ENCODE measurements at regions not wholly inside any gene's neighbourhood (a gene's known extent, or its start where the extent isn't known, plus 50 kb on each side); places are given as distances from the start of the nearest gene placed in this dataset.
"Not testable (repeated sequence)": the region's sequence is repeated elsewhere in the genome, so short reads cannot be mapped to it uniquely, and the experiment has no call there.

DNA sequence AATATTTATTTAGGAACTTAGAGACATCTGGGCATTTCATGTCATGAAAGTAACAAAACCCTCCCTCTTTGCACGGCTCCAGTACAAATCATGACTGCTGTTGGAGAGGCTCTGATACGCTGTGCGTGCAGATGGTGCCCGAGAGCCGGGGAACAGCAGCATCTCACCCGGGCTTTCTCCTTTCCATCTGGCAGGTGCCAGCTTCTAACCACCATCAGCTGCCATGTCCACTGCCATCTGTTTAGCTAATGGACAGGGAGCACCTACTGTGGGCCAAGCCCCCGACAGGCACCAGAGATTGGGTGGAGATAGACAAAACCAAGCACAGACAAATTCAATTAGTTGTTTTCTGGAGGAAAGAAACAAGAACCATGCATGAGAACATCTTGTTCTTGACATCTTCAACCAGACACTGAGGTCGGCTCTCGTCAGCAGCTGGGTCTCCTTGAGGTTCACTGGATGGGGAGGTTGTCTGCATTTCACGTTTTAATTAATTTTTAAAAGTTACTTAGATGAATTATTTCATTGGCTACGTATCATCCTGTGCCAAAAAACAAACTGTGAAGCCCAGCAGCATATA is 323.7 kb downstream of the THBS2 start:
- no peak for DNase-seq

DNA sequence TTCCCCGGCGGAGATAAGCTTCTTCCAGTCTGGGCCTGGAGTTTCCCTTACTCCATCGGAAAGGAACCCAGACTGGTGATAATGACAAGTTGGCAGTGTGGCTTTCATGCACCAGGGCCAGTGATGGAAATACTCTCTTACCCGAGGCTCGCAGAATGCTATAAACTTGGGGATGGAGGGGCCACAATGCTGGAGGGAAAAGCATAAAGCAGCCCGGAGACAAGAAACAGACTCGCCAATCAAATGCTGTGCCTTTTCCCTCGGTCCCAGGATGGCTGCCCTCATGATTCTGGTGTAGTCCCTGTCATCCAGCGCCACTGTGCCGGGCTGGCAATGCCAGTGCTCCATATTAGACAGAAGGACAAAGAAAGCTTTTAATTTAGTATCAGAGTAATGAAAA is 325.6 kb downstream of the THBS2 start:
- DNase-seq, result no peak

DNA sequence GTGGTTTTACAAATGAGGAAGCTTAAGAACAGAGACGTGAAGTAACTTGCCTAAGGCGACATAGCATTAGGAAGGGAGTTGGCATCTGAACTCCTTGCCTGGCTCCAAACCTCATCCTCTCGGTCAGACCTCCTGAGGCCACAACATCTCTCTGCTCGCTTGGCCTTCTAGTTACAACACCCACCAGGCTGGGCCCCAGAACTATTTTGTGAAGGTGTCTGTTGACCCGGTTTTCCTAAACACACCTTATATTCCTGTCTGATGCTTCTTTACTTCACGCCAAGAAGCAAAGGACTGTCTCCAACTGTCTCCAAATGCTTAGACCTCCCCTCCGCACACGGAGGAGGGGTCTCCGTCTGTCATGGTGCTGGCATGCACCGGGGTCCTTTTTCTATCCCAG is 326.6 kb downstream of the THBS2 start:
- DNase-seq, result no peak

DNA sequence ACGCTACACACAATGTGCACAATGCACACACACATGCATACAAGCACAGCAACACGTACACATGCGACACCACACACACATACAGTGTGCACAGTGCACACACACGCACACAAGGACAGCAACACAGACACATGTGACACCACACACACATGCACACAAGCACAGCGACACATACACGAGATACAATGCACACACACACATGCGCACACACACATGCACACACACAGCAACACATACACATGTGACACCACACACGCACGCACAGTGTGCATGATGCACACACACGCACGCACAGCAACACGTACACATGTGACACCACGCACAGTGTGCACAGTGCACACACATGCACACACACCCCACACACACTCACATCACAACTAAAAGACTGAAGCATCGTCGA is 327.3 kb downstream of the THBS2 start:
- DNase-seq, result no peak

DNA sequence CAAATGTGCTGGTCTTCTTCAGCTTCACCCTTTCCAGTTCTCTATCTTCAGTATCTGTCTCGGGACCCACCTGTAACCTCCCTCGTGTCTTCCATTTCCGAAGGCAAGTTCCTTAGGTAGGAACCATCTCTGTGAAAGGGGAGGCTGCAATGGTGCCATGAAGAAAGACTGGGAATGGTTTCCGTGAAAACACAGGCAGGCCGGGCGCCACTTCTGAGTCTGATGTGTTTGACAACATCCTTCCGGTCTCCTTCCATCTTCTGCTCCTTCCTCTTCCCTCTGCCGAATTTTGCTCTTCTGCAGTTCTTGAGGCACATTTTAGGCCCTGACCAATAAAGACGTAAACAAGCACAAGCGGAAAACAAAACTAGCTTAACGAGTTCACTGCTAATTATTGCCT is 328.0 kb downstream of the THBS2 start:
- DNase-seq, result no peak

DNA sequence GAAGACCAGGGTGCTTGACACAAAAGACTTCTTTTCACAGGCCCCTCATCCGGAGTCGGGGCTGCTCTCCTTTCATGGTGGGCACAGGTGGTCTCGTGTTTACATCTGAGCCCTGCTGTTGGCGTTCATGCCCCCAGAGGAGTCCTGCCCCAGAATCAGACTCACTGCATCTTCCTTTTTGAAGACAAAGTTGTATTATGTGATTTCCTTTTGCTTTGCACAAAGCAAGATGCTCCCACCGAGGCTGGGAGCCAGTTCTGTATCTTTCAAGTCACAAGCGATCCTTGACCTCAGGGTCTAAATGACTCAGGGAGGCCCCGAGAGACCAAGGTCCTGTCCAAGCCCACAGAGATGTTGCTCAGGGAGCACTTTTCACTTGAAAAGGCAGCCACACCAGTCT is 330.5 kb downstream of the THBS2 start:
- no peak for DNase-seq

DNA sequence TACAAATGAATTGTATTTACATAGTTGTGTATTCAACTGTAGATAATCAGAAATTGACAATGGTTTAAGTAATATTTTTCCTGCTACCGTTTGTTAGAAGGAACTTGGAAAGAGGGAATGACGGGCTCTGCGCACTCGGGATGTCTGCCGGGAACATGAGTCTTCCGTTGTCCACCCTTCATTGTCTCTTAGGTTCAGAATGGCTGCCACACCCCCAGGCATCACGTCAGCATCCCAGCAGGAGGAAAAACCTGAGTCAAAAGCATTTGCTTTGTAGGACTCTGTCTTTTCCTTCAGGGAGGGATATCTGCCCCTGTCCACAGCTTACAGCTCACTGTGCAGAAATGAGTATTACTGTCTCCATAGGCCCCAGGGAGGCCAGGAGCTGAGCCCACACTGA is 331.2 kb downstream of the THBS2 start:
- DNase-seq, result no peak

DNA sequence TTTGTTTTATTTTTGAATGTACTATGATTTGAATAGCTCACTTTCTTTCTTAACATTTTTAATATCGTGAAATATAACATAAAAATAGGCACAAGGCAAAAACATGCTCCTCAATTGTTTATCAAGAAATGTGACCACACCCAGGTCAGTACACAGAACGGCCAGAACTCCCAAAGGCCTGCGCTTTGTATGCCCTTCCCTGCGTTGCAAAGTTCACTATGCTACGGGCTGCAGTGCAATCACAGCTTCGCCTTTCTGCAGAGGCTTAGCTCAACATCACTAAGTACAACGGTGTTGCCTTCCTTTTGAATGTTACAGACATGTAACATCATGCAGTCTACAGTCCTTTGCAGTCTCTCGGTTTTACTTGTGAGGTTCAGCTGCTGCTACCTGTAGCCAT is 333.4 kb downstream of the THBS2 start:
- DNase-seq, result no peak

DNA sequence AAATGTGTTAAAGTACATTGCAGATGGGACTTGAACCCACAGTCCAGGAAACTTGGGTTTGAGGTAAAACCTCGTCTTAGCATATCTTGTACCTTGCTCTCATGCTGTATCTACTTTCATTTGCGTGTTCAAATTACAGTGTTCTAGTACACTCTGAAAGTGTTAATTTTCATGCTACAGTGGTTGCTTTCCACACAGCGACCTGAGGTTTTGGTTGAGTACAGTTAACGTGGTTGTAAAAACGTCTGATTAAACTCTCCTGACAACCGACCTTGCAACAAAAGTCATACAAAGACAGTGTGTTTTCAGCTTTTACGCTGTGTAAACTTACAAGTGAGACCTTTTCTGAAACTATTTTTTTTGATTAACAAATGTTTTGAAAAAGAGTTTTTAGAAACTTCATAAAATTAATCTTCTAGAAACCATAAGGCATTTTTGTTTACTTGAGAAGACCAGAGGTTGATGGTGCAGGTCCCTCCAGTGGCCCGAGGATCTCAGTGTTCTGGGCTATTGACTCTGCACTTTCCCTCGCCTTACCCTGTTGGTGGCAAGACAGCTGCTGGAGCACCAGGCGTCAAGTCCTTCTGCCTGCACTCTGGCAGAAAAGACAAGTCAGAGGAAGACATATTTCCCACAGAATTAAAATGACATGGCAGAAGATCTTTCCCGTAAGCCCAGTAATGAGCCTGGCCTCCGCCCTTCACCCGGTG is 334.0 kb downstream of the THBS2 start:
- no peak for DNase-seq

DNA sequence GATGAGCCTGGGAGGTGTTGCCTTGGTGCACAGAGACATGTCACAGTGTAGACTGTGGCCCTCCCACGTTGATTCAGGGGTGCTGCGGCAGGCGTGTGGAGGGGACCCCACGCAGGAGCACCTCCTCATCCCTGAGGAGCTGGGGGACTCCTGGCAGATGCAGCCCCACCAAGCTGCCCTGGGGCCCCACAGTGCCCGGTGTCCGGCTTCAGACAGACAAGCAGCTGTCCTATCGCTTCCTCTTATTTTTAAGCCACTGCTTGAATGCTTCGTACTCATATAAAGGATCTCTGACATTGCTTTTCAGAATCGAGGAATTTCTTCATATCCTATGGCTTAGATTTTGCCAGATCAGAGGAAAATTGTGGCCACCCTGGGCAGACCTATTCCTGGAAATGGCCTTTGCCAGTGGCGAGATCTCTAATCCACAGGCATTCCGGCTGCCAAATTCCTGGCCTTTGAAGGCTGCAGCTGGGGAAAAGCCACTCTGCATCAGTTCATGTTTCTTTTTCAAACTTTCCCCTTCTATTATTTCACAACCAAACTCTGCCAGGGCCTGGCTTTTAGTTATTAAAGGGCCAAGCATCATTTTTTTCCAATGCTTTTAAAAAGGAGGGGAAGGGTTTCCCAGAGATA is 337.0 kb downstream of the THBS2 start:
- DNase-seq, result no peak

DNA sequence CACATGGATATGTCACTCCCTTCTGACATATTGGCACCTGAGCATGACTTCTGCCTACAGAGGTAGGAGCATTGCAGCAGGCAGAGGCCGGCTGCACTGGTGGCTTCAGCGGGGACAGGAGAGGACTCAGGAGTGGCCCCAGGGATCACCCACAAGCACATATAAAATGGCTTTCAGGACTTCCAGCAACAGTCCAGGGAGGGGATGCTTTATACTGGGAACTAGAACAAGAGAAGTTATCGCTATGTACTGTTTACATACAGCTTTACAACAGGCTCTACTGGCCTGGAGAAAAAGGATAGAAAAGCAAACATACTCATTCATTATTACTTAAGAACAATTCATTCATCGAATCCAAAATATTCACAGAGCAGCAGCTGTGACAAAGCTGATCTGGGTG is 337.8 kb downstream of the THBS2 start:
- DNase-seq, result no peak

DNA sequence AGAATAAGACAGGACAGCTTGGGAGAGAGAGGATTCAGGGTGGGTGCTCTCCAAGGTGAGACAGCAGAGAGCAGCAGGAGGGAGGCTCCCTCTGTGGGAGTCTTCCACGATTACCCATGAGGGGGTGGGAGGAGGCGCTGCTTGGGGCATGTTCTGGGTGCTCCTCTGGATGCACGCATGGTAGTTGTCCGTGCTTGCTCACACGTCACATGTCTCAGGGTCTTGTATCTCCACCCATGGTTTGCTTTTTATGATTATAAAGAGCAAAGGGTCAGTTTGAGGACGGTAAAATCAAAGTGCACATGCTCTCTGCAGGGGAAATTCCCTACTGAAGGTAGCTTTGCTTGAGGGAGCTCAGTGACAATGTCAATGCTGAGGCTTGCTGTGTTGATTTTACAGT is 338.4 kb downstream of the THBS2 start:
- no peak for DNase-seq

DNA sequence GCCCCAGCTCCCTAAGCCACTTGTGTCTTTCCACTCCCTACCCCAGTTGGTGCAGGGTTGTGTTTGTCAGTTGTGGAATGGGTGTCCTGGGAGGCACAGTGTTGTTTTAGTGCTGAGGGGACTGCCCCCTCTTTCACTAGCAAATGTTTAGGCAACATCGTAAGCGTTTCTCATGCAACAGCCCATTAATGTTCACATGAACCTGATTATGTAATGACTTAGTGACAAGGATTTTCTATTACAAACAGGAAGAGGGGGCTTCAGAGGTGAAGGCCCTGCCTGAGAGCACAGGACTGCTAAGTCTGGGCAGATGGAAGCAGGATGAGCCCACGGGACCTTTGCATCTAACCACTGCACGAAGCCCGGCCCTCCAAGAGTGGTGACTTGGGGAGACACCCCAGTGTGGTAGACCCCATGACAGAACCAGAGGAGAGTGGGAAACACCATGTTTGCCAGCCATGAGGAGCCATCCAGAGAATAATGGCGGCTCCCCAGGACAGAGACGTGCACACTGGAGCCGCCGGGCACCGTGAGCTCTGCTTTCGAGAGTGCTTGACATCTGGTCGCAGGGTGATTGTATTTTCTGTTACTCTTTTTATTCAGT is 339.7 kb downstream of the THBS2 start:
- no peak for DNase-seq

DNA sequence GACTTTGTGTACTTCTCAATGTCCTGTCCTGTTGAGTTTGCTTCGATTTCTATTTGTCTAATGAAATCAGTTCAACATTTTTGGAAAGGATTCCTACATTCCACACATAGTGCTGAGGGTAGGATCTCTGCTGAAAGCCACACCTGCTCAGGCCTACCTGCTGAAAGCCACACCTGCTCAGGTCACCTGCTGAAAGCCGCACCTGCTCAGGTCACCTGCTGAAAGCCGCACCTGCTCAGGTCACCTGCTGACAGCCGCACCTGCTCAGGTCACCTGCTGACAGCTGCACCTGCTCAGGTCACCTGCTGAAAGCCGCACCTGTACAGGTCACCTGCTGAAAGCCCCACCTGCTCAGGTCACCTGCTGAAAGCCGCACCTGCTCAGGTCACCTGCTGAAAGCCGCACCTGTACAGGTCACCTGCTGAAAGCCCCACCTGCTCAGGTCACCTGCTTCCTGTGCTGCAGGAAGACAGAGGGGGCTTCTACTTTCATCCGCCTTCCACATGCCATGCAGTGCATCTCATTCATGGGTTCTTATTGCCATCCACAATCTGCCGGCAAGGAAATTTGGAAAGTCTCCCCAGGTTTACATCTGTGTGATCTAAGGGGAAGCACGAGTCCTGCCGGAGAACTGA is 340.3 kb downstream of the THBS2 start:
- not testable (repeated sequence) for DNase-seq

DNA sequence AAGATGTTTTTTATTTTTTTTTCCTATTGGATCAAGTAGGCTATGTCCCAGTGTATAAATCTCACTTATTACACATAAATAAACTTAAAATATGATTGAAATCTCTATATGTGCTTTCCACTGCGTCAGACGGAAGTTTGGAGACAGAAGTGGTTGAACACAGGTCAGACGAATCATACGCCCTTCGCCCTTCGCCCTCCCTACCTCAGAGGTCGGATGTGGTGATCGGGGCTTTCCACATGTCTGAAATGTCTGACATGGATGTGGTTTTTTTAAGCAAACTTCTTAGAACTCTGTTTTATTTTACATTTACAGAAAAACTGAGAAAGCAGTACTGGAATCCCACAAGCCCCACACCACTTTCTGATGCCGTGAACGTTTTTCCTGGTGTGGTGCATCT is 344.4 kb downstream of the THBS2 start:
- no peak for DNase-seq

DNA sequence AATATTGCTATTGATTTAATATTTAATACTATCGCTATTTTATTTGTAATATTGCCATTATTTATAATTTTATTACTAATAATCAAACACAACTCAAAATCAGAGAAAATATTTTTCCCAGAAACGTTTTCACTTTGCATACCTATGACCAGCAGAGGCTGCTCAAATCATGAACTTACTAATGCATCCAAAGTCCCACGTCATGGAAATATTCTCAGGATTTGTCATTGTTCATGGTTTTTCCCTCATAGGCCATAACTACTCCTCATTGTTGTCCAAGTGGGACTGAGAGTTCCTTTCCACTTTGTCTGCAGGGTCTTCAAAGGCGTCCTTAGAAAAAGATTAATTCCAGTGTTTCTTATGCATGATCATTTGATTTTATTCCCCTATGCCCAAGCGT is 344.8 kb downstream of the THBS2 start:
- DNase-seq, result no peak

DNA sequence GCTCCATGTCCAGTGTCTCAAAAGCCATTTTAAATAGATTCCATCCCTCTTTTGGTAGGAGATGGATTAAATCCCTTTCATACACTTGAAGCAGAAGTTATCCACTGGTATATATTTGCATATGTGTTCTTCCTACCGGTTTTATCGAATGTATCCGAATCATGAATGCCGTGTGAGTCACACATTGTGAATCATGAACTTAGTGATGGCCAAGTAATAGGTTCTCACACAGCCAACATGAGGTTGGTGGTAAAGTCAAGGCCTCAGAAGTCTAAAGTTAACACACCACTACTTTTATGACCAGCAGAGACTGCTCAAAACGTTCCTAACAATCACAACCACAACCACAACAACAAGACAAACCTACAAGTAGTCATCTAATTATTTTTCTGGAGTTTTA is 345.5 kb downstream of the THBS2 start:
- DNase-seq, result no peak

DNA sequence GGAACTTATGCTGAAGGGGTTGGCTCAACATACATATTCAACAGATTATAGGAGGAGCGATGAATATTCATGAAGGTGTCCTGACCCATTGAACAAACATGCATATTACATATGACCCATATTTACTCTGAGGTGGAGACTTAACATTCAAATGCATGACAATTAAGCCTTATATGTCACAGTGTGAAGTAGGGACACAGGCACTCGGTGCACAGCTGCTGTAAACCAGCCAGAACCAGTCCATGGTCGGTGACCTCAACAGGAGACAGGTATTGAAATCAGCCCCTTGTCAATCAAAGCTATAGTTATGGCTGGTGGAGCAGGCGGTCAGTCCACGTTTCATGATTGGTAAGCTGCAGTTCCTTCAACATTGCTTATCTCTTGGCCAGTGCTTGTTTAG is 347.3 kb downstream of the THBS2 start:
- DNase-seq, result no peak

DNA sequence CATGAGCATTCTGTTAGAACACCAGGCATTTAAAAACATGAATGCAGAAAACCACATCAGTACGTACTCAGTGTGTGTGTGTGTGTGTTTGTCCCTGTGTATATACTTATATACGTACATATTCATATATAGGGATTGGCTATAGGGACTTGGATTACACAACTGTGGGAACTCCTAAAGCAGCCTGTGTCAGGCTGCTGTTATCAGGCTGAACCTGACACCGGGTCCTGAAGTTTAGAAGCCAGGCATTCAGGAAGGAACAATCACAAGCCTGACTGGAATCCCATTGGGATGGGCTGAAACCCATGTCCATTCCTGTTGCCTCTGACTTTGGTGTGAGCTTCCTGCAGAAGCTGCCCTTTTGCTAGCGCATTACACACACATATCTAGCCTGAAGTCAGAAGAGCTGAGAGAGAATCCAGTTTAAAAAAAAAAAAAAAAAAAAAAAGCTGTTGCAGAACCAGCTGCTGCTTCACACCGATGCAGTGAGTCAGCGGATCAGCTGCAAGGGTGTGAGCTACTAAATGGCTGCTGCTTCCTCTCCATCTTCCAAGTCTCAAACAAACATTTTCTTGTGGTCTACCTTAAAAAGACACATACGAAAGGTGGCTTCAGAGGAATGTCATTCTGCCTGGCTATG is 348.1 kb downstream of the THBS2 start:
- DNase-seq, result no peak

DNA sequence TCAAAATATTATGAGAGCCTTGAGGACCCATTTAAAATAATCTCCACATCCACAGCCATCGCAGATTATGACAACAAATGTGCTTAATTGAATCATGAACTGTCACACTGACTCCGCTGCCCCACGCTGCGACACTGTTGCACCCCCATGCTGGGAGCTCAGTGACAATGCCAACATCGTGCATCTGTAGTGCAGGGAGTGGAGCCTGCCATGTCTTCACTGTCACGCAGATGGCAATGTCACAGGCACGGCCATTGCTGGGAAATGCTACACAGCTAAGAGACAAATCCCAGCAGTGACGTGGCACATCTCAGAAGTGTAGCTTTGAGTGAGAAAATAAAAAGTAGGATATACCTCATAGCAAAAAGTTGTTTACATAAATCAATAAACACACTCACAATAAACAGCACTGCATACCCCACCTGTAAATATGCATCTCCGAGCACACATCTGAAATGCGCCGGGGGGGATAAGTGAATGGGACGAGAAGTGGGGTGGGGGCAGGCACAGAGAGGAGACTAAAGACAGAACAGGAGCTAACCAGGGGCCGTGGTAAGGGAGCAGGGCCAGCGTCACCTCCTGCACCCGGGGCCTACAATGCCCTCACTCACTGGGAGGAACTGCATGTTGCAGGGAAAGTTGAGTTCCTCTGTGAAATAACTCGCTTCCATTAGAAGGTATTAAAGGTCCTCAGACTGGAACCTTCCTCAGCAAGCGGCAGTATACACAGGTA is 349.9 kb downstream of the THBS2 start:
- DNase-seq, result no peak

DNA sequence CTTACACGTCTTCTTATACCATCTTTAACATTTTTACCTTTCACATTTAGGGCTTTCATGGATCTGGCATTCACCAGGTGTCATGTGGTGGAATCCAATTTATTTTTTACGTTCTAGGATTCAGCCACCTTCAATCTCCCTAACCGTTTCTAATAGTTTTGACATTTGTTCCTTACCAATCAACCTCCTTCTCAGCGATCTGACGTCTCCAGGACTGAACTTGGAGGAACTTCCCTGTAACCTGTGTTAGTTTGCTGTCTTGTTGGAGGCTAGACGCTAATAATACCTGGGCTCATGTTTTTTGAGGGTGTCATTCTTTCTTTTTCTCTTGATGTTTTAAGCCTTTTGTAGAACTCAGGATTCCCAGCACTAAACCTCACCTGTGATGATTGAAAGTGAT is 351.6 kb downstream of the THBS2 start:
- DNase-seq, result no peak

DNA sequence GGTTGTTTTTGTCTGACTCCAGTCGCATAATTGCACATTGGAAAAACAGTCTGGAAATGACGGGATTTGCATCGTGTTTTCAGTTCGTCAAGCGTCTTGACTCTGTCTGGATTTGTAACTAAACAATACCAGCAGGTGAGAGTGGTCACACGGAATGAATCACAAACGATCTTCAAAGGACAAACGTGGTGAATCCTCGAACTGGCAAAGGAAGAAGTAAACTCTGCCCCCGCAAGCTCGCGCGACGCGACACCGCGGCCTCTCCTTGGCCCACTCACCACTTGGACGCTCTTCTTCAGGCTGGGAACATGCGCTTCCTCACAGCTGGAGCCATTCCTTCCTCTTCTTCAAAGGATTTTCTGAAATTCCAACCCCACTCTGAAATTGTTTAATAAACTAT is 352.6 kb downstream of the THBS2 start:
- DNase-seq, result no peak

DNA sequence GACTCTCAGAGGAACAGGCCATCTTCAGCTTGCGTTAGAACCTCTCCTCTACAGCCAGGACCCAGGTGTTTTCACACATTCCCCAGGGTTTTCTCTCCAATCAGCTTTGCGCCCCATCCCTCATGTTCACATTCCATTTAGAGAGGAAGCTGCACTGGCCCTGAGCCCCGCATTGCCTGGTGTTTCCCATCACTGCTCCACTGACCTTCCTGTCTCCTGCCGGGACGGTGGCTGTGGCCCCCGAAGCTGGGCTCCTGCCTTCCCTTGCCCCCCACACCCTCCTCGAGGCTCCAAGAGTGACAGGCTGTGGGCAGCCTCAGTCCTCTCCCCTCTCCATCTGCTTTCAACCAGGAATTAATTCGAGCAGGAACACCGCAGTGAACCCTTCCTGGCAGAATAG is 357.3 kb downstream of the THBS2 start:
- DNase-seq, result no peak
